ENCODE measurements at regions not wholly inside any gene's neighbourhood (a gene's known extent, or its start where the extent isn't known, plus 50 kb on each side); places are given as distances from the start of the nearest gene placed in this dataset.

GRCh38 chr2:12960671-12961070 is 243.9 kb downstream of the TRIB2 start:
- TF ChIP-seq, protein P1, sequence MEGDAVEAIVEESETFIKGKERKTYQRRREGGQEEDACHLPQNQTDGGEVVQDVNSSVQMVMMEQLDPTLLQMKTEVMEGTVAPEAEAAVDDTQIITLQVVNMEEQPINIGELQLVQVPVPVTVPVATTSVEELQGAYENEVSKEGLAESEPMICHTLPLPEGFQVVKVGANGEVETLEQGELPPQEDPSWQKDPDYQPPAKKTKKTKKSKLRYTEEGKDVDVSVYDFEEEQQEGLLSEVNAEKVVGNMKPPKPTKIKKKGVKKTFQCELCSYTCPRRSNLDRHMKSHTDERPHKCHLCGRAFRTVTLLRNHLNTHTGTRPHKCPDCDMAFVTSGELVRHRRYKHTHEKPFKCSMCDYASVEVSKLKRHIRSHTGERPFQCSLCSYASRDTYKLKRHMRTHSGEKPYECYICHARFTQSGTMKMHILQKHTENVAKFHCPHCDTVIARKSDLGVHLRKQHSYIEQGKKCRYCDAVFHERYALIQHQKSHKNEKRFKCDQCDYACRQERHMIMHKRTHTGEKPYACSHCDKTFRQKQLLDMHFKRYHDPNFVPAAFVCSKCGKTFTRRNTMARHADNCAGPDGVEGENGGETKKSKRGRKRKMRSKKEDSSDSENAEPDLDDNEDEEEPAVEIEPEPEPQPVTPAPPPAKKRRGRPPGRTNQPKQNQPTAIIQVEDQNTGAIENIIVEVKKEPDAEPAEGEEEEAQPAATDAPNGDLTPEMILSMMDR (IDR thresholded peaks at IDR 0.05; ENCODE audit: extremely low read depth in 1 of 2, insufficient read depth in 1 of 2, low read depth in 1 of 2, low read length in 2 of 2), result no peak
- TF ChIP-seq POLR2AphosphoS5 (IDR thresholded peaks at IDR 0.05; ENCODE audit: insufficient read depth, low read depth, low read length) (no peak), EZH2 (IDR thresholded peaks at IDR 0.05; ENCODE audit: borderline replicate concordance, low read depth, low read length, severe bottlenecking) (no peak), POLR2A (IDR thresholded peaks at IDR 0.05; ENCODE audit: low read depth, low read length) (no peak), MYC (IDR thresholded peaks at IDR 0.05; ENCODE audit: low read depth, low read length) (no peak), FOS (IDR thresholded peaks at IDR 0.05; ENCODE audit: borderline replicate concordance, insufficient read depth, low read length) (no peak), JUN (IDR thresholded peaks at IDR 0.05; ENCODE audit: borderline replicate concordance, insufficient read depth, insufficient read length, low read depth) (no peak)
- TF ChIP-seq, protein P2, sequence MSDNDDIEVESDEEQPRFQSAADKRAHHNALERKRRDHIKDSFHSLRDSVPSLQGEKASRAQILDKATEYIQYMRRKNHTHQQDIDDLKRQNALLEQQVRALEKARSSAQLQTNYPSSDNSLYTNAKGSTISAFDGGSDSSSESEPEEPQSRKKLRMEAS (IDR thresholded peaks at IDR 0.05; ENCODE audit: insufficient read depth, insufficient read length), result no peak

Measured in endothelial cell of umbilical vein (primary cell).